ENCODE measurements at regions not wholly inside any gene's neighbourhood (a gene's known extent, or its start where the extent isn't known, plus 50 kb on each side); places are given as distances from the start of the nearest gene placed in this dataset.

GRCh38 chr2:181320638-181321037 is 136.5 kb upstream of the ITGA4 start:
- TF ChIP-seq CTCF (IDR thresholded peaks at IDR 0.05; ENCODE audit: low read depth, low read length, missing input control) (no peak), ATF3 (IDR thresholded peaks at IDR 0.05) (no peak), MAX (IDR thresholded peaks at IDR 0.05) (no peak), NR2F2 (IDR thresholded peaks at IDR 0.05) (no peak), RXRA (IDR thresholded peaks at IDR 0.05) (no peak)
